ENCODE measurements at regions not wholly inside any gene's neighbourhood (a gene's known extent, or its start where the extent isn't known, plus 50 kb on each side); places are given as distances from the start of the nearest gene placed in this dataset.

DNA sequence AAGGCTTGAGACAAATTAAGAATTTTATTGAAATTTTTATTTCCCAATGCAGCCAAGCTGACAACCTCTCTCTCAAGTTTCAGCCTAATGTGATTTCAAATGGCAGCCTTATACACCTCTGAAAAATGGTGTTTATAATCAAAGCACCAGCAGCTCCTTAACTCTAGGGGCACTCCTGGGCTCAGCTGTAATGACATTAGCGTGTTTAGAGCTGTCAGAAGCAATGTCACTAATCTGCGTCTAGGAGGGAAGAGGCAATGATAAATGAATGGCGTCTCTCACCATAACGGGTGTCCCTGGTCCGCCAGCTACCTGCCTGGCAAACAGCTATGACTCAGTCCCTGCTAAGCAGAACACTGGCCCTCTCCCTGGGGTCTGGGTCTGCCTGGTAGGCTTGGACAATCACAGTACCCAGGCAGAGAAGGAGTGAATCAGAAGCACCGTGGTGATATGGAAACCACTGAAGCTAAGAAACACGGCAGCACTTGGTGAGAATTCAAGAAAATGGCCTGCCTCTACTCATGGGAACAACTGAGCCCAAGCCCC, 131.8 kb upstream of the VSTM2B start:
- Mint-ChIP-seq H3K36me3 (peaks cover 5 to 12% of the 10 kb centered on the region in 2 donors), H3K9me3 (peaks cover 17% of the 10 kb centered on the region in 2 donors), H3K27ac (no peak overlapping the region)
- ATAC-seq = no peak
- no peak for DNase-seq (ENCODE audit: low spot score in 2 of 2)

DNA sequence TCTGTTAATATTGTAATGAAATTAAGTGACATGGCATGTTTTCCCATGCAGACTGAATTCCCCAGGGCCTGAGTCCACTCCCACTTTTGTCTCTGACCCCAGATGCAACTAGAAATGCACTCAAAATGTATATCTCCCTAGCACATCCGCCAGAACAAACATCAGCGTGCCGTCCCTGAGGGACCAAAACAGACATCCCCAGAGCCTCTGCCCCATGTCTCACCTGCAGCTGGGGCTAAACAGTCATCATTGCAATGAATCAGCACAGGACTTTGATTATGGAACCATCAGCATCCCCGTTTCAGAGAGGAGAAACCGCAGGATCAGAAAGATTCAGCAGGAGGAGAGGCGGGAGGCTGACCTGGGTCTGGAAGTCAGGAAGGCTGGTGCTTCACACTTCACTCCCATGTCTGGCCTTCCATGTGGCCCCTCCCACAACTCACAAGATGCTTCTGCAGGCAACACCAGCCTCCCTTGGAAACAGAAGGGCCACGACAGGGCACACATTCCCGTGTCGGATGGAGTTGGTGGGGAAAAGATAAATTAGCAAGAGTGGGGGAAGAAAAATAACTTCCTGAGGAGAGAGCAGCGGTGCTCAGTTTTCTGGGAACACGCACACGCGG, 130.6 kb upstream of the VSTM2B start:
- H3K36me3 Mint-ChIP-seq = peaks cover 5 to 6% of the 10 kb centered on the region in 2 donors
- DNase-seq (ENCODE audit: low spot score in 2 of 2) = no peak
- no peak overlapping the region for H3K27ac Mint-ChIP-seq
- no peak for ATAC-seq
- peaks cover 12 to 15% of the 10 kb centered on the region in 2 donors for H3K9me3 Mint-ChIP-seq

- Mint-ChIP-seq H3K9me3 (peaks cover 5 to 8% of the 10 kb centered on the region in 2 donors), H3K27ac (no peak overlapping the region), H3K36me3 (peaks cover 5 to 6% of the 10 kb centered on the region in 2 donors)
- ATAC-seq (no peak), DNase-seq (ENCODE audit: low spot score in 2 of 2) (no peak)
Measured at GRCh38 chr19:29395734-29396414, 129.9 kb upstream of the VSTM2B start.

DNA sequence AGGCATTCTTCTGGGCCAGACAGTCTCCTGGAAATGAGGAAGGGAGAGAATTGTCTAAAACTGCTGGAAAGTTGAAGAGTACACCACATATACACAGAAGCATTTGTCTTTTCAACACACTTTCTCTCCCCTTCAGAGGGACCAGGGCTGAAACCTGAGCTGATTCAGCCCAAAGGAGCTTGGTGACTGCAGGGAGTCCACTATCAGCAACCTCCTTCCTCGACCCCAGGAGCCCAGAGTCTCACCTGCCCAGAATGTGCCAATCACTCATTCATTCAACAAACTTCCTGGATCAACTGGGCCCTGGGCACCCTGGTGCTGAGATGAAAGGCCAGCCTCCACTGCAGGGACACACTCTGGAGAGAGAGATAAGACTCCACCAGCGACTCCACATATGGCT, 128.9 kb upstream of the VSTM2B start:
- Mint-ChIP-seq H3K27ac (no peak overlapping the region), H3K36me3 (peaks cover 0 to under 1% of the 10 kb centered on the region in 2 donors), H3K9me3 (no peaks in the 10 kb centered on the region)
- ATAC-seq (no peak), DNase-seq (ENCODE audit: low spot score in 2 of 2) (no peak)

GRCh38 chr19:29397748-29398147, 128.0 kb upstream of the VSTM2B start:
- ATAC-seq (no peak), DNase-seq (ENCODE audit: low spot score in 2 of 2) (no peak)
- H3K27ac Mint-ChIP-seq = no peak overlapping the region
- H3K36me3 Mint-ChIP-seq = no peaks in the 10 kb centered on the region
- H3K9me3 Mint-ChIP-seq = no peaks in the 10 kb centered on the region

- DNase-seq (ENCODE audit: low spot score in 2 of 2) (no peak), ATAC-seq (no peak)
- H3K9me3 Mint-ChIP-seq = no peaks in the 10 kb centered on the region
- H3K36me3 Mint-ChIP-seq = no peaks in the 10 kb centered on the region
- H3K27ac Mint-ChIP-seq = no peak overlapping the region
Measured at GRCh38 chr19:29399804-29400203, 126.0 kb upstream of the VSTM2B start.

DNA sequence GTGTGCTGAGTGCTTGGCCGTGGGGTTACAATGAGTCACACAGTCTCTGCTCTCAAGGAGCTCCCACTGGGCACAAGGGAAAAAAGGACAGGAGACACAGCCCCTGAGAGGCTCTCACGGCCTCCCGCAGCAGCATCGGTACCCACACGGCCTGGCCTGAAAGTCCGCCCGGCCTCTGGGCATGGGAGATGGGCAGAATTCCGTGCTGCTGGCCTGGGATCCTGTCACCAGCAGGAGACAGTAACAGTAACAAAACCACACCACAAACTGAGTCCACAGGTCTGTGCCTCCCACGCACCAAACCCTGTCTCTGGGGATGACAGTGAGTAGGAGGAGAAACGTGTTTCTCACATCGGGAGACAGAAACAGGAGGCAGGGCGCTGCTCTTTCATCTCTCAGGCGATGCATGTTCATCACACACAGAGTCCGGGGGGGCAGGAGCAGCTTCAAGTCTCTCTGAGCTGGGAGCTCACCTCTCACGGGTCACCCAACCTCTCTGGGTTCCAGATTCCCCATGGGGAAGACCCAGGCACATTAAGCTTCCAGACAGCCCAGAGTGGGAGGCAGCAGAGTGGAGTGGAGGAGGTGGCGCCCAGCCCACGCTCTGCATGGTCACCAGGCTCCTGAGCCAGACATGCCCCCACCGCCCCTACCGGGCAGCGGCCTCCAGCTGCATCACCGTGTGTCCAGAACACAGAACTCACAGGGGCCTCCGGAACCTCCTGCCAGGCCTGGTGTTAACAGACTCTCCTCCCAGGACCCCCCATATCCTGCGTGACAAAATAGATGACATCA, 124.7 kb upstream of the VSTM2B start:
- Mint-ChIP-seq H3K27ac (no peak overlapping the region), H3K36me3 (no peaks in the 10 kb centered on the region), H3K9me3 (no peaks in the 10 kb centered on the region)
- DNase-seq (ENCODE audit: low spot score in 2 of 2) = no peak
- no peak for ATAC-seq

DNA sequence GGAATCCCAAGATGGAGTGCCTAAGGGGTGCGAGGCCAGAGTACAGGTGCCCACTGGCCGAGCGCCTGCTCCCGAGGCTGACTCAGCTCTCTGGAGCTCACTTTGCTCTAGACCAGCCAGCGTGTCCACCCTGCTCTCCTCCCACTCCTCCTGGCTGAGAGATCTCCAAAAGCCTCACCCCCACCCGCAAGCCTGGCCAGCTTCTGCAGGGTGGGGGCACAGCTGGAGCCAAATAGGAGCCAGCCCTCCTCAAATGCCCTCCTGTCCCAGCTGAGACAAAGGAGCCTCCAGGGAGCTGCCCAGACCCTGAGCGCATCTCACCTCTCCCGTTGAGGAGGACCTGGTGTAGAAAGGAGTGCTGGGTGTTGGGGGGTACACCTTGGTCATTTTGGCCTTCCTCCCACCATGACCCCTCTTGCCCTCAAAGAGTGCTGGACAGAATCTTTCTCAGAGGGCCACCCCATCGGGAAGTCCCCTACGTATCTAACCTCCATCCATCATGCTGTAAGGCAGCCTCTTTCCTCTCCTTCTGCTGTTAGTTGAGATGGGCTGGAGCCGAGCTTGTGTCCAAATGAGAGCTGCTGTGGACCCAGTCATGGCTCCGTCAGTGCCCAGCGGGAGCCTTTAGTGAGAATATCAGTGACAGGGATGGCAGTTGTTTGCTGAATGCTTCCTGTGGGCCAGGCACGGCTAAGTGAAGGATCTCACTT, 123.9 kb upstream of the VSTM2B start:
- DNase-seq (ENCODE audit: low spot score in 2 of 2) = no peak
- H3K36me3 Mint-ChIP-seq = no peaks in the 10 kb centered on the region
- ATAC-seq = no peak
- H3K9me3 Mint-ChIP-seq = no peaks in the 10 kb centered on the region
- no peak overlapping the region for H3K27ac Mint-ChIP-seq

DNA sequence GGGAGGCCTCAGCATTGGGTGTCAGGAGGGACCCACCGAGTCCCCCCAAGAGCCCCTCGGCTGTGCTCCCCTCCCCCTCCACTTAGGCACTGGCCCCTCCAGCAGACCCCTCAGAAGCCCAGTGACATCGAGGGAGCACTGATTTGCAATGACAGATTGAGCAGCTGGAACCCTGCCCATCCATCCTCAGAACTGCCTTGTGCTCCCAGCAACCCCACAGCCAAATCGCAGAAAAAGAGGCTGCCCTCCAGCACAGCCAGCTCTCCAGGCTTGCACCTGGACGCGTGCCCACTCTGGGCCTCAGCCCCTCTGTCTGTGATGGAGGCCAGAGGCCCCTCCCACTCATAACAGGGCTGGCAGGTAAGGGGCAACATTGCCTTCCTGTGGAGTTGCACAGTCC, 123.2 kb upstream of the VSTM2B start:
- H3K27ac Mint-ChIP-seq = no peak overlapping the region
- no peak for DNase-seq (ENCODE audit: low spot score in 2 of 2)
- no peaks in the 10 kb centered on the region for H3K36me3 Mint-ChIP-seq
- ATAC-seq = no peak
- no peaks in the 10 kb centered on the region for H3K9me3 Mint-ChIP-seq

GRCh38 chr19:29404015-29404414, 121.8 kb upstream of the VSTM2B start:
- ATAC-seq (no peak), DNase-seq (ENCODE audit: low spot score in 2 of 2) (no peak)
- no peaks in the 10 kb centered on the region for H3K9me3 Mint-ChIP-seq
- H3K27ac Mint-ChIP-seq = no peak overlapping the region
- no peaks in the 10 kb centered on the region for H3K36me3 Mint-ChIP-seq

DNA sequence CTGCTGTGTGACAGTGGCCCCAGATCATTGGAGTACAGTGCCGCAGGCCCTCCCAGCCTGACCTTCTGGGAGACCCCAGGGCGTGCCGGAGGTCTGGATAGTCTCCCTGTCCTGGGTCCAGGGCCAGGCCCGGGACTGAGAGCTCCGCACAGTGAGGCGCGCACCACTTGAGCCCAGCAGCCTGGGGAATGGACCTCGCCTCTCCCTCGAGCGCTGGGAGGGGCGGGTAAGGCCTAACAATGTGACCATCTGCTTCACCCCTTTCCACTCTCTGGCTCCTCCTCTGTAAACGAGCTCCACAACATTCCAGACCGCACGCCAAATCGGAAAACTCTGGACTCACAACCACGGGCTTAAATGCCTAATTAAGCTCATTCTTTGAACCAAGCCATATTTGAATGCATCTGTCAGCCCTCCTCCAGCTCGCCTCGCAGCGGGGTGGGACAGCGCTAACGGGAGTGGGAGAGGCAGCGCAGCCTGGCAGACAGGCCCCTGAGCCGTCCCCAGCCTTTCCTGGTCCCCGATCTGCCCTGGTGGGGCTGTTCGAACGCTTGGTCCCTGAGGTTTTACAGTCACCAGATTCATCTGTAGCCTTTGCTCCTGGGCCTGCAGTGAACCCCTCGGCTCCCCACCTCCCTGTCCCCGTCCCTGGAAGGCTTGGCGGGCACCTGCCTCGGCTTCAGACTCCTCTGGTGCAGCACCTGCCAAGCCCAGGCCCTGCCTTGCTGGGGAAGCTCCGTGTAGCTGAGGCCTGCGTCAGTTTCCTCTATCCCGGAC, 120.7 kb upstream of the VSTM2B start:
- Mint-ChIP-seq H3K36me3 (no peaks in the 10 kb centered on the region), H3K9me3 (no peaks in the 10 kb centered on the region), H3K27ac (no peak overlapping the region)
- ATAC-seq (no peak), DNase-seq (ENCODE audit: low spot score in 2 of 2) (no peak)

DNA sequence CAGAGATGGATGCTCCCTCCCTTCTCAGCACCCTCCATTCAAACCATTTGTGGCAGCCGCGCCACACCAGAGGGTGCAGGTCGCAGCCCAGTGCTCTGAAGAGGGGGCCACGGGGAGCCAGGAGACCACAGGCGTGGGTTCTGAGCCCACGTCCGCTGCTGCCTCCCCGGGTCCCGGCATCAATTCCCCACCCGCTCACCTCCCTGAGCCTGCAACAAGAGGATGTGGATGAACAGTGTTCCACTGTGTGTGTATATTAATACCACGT, 120.1 kb upstream of the VSTM2B start:
- ATAC-seq (no peak), DNase-seq (ENCODE audit: low spot score in 2 of 2) (no peak)
- no peak overlapping the region for H3K27ac Mint-ChIP-seq
- H3K36me3 Mint-ChIP-seq = no peaks in the 10 kb centered on the region
- H3K9me3 Mint-ChIP-seq = no peaks in the 10 kb centered on the region

GRCh38 chr19:29409076-29409862, 116.5 kb upstream of the VSTM2B start:
- DNase-seq (ENCODE audit: low spot score in 2 of 2) = no peak
- no peak overlapping the region for H3K27ac Mint-ChIP-seq
- H3K36me3 Mint-ChIP-seq = no peaks in the 10 kb centered on the region
- no peak for ATAC-seq
- no peaks in the 10 kb centered on the region for H3K9me3 Mint-ChIP-seq

DNA sequence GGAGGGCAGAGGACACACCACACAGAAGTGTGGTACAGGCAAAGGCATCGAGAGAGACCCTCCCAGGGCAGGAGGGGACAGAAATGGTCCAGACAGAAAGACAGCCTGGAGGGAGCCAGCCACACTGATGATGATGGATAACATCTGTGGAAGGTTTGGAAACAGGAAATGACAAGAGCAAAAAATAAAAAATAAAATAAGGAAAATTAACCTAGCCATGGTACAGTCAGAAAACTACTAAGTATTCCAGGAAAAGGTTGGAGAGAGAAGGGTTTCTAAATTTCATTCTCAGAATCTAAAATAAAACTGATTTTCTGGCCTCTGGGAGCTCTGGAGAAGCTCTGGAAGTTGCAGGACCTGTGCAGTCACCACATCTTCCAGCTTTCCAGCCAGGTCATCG, 115.2 kb upstream of the VSTM2B start:
- Mint-ChIP-seq H3K9me3 (no peaks in the 10 kb centered on the region), H3K27ac (peak overlapping the region in 1 of 2 donors; percentile 31), H3K36me3 (no peaks in the 10 kb centered on the region)
- ATAC-seq = no peak
- no peak for DNase-seq (ENCODE audit: low spot score in 2 of 2)

DNA sequence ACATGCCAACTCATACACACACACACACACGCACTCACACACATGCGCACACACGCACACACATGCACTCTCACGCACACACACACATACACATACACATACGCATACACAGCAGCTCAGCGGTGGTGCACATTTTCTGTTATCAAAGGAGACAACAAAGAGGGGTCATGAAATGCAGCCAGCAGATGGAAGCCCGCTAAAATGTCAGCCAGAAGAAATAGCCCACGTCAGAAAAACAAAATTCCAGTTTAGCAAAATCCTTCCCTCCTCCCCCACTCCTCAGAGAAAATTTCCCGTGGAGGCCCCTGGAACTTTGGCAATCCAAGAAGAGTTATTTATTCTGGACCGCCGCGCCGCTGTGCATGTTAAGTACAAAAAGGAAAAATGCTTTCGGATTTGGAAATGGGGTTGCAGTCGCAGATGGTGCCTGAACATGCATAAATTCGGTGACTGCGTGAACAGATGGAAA, 114.6 kb upstream of the VSTM2B start:
- H3K27ac Mint-ChIP-seq = no peak overlapping the region
- H3K36me3 Mint-ChIP-seq = no peaks in the 10 kb centered on the region
- ATAC-seq (no peak), DNase-seq (ENCODE audit: low spot score in 2 of 2) (no peak)
- H3K9me3 Mint-ChIP-seq = no peaks in the 10 kb centered on the region

GRCh38 chr19:29413435-29413834, 112.4 kb upstream of the VSTM2B start:
- no peak overlapping the region for H3K27ac Mint-ChIP-seq

More at GRCh38 chr19:29413435-29413834, 112.4 kb upstream of the VSTM2B start:
- no peak for ATAC-seq
- Mint-ChIP-seq H3K9me3 (no peaks in the 10 kb centered on the region), H3K36me3 (no peaks in the 10 kb centered on the region)
- DNase-seq (ENCODE audit: low spot score in 2 of 2) = no peak
